Loucy (cell line): ENCODE measurements at regions not wholly inside any gene's neighbourhood (a gene's known extent, or its start where the extent isn't known, plus 50 kb on each side); places are given as distances from the start of the nearest gene placed in this dataset.

Experiments used
- CTCF ChIP-seq: fragments of 200-600 bp; sonication (generic); conservative IDR thresholded peaks from 2 replicates; pipeline ENCODE4 v1.5.1; 2014; ENCODE audit warnings: mild to moderate bottlenecking, antibody characterized with exemption, low read length
- EZH2phosphoT487 ChIP-seq: fragments of 200-600 bp; IDR thresholded peaks from 2 replicates; pipeline ENCODE4 v1.6.1; 2018; ENCODE audit warnings: antibody characterized with exemption, mild to moderate bottlenecking, moderate library complexity, borderline replicate concordance

GRCh38 chr5:8984386-8984785 lies 561.5 kb downstream of the SEMA5A start:
- TF ChIP-seq CTCF (no peak), EZH2phosphoT487 (no peak)
